NCI-H1930 (cell line): ENCODE measurements at regions not wholly inside any gene's neighbourhood (a gene's known extent, or its start where the extent isn't known, plus 50 kb on each side); places are given as distances from the start of the nearest gene placed in this dataset.
"Not testable (repeated sequence)": the region's sequence is repeated elsewhere in the genome, so short reads cannot be mapped to it uniquely, and the experiment has no call there.

ENCODE experiments used
- DNase-seq, 2 experiments: peaks; one replicate each; lab custom pipeline; 2025; lab: John Stamatoyannopoulos, UW

GRCh38 chr2:89299196-89299595 lies 607.7 kb downstream of the RPIA start:
- DNase-seq: not testable (repeated sequence)

GRCh38 chr2:89305623-89306022 lies 614.1 kb downstream of the RPIA start:
- DNase-seq: not testable (repeated sequence)

GRCh38 chr2:89306869-89307637 lies 615.6 kb downstream of the RPIA start:
- DNase-seq: not testable (repeated sequence)

- not testable (repeated sequence) for DNase-seq
Measured at GRCh38 chr2:89318990-89319389, 627.5 kb downstream of the RPIA start.

DNA sequence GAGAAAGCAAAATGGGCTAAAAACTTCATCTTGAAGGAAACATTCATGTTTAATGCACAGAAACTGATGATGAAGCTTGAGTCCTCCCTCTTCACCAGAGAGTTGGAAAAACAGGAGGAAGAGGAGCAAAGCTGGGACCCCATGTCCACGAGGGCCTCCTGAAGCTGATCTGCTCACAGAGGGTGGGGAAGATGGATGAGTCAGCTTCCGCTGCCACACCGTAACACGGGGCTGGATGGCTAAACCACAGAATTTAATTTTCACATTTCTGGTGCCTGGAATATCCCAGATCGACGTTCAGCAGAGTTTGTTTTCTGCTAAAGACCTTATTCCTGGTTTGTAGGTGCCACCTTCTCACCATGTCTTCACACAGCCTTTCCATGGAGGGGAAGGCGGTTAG lies 634.4 kb downstream of the RPIA start:
- not testable (repeated sequence) for DNase-seq

DNA sequence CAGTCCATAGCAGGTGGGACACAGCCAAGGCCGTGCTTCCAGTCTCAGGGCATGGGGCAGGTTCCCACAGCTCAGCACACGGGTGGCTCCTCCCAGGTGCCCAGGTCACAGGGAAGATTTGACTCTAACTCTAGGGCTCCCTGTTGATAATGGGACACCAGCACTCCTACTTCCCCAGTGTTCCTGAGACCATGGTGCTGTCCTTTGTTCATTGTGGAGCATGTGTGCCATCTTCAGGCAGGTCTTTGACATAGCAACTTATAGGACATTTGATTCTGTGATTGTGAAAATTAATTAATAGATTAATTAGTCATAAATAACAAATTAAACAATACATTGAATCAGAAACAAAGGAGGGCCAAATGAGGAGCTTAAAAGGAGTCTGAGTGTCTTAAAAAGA lies 635.0 kb downstream of the RPIA start:
- not testable (repeated sequence) for DNase-seq

GRCh38 chr2:89328790-89329189 lies 637.3 kb downstream of the RPIA start:
- not testable (repeated sequence) for DNase-seq
